ENCODE measurements at regions not wholly inside any gene's neighbourhood (a gene's known extent, or its start where the extent isn't known, plus 50 kb on each side); places are given as distances from the start of the nearest gene placed in this dataset.

DNA sequence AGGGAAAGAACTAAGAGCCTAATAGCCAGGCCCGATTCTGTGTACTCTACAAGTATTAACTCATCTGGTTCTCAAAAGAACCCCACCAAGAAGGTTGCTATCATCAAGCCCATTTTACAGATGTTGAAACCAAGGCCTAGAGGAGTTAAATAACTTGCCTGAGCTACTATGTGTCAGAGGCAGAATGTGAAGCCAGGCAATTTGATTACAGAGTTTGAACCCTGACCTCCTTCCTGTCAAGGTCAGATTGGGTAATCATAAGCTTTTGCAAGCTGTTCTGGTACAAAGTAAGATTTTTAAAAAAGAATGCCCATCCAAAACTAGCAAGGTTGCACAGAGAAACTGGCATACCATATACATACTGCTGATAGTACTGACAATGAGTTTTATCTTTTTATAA, 227.1 kb downstream of the HAUS1 start:
- TF ChIP-seq CTCF (conservative IDR thresholded peaks at IDR 0.05; ENCODE audit: control insufficient read depth, insufficient read depth, low read depth, low read length), result no peak
- no peak for DNase-seq (ENCODE audit: low read depth)
- H3K4me3 ChIP-seq (ENCODE audit: control insufficient read depth, low read depth, low read length), result no peak overlapping the region

GRCh38 chr18:46332286-46332801, 228.2 kb downstream of the HAUS1 start:
- no peak for TF ChIP-seq CTCF (conservative IDR thresholded peaks at IDR 0.05; ENCODE audit: control insufficient read depth, insufficient read depth, low read depth, low read length)
- no peak overlapping the region for H3K4me3 ChIP-seq (ENCODE audit: control insufficient read depth, low read depth, low read length)
- DNase-seq (ENCODE audit: low read depth), result no peak

GRCh38 chr18:46332921-46333341, 228.7 kb downstream of the HAUS1 start:
- no peak for DNase-seq (ENCODE audit: low read depth)
- TF ChIP-seq CTCF (conservative IDR thresholded peaks at IDR 0.05; ENCODE audit: control insufficient read depth, insufficient read depth, low read depth, low read length), result no peak
- no peak overlapping the region for H3K4me3 ChIP-seq (ENCODE audit: control insufficient read depth, low read depth, low read length)

GRCh38 chr18:46333431-46334135, 229.4 kb downstream of the HAUS1 start:
- no peak for DNase-seq (ENCODE audit: low read depth)
- TF ChIP-seq CTCF (conservative IDR thresholded peaks at IDR 0.05; ENCODE audit: control insufficient read depth, insufficient read depth, low read depth, low read length), result no peak
- no peak overlapping the region for H3K4me3 ChIP-seq (ENCODE audit: control insufficient read depth, low read depth, low read length)

DNA sequence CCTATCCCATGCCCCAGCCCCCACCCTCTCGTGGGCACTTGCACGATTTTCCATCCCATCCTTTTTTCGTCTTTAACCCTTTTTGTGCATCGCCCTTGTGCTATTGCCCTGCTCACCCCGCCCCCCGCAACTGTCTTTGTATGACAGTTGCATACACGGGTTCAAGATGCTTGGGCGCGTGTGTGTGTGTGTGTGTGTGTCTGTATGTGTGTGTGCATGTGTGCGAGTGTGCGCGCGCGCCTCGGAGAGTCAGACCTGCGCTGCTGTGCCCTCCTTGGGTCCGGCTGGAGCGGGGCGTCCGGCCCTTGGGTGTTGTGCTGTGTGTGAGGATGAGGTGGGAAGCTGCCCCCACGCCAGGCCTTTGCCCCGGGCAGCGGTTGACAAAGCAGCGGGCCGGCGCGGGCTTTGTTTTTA, 230.7 kb downstream of the HAUS1 start:
- TF ChIP-seq CTCF (conservative IDR thresholded peaks at IDR 0.05; ENCODE audit: control insufficient read depth, insufficient read depth, low read depth, low read length), result no peak
- no peak for DNase-seq (ENCODE audit: low read depth)
- H3K4me3 ChIP-seq (ENCODE audit: control insufficient read depth, low read depth, low read length), result no peak overlapping the region

DNA sequence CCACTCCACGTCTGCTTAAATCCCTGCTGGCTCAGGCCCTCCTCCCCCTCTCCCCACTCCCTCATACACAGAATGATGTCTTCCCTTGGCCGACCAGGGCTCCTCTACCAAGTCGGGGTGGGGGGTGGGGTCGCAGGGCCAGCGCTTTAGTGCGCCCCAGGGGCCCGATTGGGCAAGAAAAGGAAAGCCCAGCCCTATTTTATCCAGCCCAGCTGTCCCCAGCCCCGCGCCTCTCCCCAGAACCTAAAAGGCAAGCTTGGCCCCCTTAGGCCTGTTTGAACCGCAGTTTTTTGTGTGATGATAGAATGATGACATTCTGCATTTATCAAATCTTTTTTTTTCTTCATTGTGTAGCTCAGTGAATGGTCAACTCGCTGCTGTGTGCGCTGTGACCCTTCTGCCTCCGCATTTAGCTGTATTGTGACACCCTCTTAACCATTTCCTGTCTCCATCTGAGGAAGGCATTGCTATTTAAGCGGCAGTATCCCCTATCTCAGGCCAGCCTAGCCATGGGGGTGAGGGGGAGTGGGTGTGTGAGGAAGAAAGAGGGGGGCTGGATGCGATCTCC, 231.4 kb downstream of the HAUS1 start:
- peak; percentile 20 for DNase-seq (ENCODE audit: low read depth)
- H3K4me3 ChIP-seq (ENCODE audit: control insufficient read depth, low read depth, low read length), result no peak overlapping the region
- no peak for TF ChIP-seq CTCF (conservative IDR thresholded peaks at IDR 0.05; ENCODE audit: control insufficient read depth, insufficient read depth, low read depth, low read length)
